NOMO-1 treated with DMSO at 0.1 percent for 48 hours (cell line): ENCODE measurements at regions not wholly inside any gene's neighbourhood (a gene's known extent, or its start where the extent isn't known, plus 50 kb on each side); places are given as distances from the start of the nearest gene placed in this dataset.

Experiments
- DNase-seq: peaks from one replicate; lab custom pipeline; 2025; ENCODE audit not compliant: unreplicated experiment; lab: John Stamatoyannopoulos, UW

DNA sequence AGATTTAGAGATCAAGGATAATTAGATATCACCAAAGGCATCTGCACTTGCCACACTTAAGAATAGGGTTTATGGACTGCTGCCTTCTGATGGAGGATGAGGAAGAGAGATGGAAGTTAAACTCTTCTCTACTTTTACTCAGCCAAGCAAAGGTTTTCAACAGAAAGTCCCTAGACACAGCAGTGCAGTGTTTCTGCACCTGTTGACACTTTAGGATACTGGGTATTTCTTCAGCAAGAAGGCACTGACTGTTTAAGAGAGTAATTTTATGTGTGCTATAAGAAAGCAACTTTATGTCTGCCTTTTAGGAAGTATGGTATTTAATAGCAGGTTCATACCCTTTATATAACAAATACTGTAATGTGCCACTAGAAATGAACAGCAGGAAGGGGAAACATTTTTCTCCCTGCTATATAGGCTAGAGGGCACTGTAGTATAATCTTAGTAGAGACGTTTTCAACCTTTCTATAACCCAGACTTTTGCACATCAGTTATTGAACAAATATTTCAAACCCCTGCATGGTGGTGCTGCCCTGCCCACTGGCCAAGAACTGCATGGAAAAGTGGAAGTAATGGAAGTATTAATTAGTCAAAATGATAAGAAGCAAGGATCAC lies 225.0 kb upstream of the GRIP1 start:
- no peak for DNase-seq

DNA sequence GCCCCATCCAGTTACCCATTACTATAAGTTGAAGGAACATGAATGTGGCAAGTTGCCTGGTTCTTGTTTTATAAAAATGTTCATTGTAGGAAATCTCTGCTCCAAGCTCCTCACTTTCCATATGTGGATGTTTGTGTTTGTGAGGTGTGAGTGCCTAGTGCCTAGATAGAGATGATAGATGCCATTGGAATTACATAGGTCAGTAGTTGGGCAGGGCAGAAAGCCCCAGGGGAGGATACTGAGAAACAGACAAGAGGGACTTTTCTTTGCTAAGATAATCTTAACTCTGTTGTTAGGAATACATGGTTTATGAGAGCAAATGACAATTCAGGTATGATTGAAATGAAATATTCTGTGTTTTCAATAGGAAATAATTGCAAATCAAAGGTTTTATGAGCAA lies 226.3 kb upstream of the GRIP1 start:
- DNase-seq: no peak

GRCh38 chr12:66910366-66910974 lies 231.6 kb upstream of the GRIP1 start:
- no peak for DNase-seq

- DNase-seq: no peak
Observed at GRCh38 chr12:66915306-66915904, 236.5 kb upstream of the GRIP1 start.

- DNase-seq: no peak
Observed at GRCh38 chr12:66916189-66916588, 237.3 kb upstream of the GRIP1 start.

DNA sequence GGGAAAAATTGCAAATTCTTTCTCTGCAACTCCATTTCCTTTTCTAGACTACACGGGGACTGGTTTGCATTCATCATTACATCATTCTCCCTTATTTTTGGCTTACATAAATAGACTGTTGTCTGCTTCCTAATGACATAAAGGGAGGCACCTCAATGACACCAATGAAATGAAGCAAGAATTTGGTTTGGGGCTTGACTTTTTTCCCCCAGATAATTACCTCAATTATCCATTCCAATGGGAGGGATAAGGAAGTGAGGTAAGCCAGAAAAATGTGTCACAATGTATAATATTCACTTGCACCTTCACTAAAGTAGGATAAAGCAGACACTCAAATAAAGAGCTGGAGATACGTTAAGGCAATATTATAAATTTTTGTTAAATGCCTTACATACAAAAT lies 240.6 kb upstream of the GRIP1 start:
- DNase-seq: no peak

DNA sequence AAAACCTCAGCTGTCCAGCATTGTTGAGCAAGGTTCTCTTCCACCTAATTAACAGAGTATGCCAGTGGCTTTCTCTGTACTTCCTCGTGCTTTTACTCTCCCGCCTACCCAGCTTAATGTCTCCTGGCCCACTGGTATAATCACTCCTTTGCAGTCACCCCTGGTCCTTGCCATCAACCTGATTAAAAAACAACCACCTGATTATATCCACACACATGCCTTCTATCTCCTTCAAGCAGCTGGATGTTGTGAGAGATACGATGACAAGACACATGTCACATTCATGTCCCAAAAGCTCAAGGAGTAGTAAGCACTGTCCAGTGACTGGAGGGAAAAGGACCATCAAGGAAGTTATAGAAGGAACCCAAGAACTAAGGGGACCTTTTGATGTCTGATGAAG lies 241.3 kb upstream of the GRIP1 start:
- DNase-seq: no peak

DNA sequence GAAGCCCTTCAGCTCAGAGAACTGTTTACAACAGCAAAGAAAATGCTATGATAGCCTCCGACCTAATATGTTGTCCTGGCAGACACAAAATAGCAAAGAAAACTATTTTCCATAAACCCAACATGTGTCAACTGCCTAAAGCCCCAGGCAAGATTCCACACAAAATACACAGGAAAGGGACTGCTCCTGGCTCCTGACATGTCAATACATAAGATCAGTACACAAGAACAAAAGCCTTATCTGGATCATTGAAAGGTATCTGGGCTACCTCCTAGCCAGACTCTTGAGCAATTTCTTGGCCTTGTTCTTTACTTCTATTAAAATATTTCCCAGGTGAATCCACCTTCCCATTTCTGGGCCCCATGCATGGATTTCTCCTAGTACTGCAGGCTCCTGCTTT lies 242.3 kb upstream of the GRIP1 start:
- no peak for DNase-seq

GRCh38 chr12:66925083-66925482 lies 246.2 kb upstream of the GRIP1 start:
- peak; percentile 12 for DNase-seq

DNA sequence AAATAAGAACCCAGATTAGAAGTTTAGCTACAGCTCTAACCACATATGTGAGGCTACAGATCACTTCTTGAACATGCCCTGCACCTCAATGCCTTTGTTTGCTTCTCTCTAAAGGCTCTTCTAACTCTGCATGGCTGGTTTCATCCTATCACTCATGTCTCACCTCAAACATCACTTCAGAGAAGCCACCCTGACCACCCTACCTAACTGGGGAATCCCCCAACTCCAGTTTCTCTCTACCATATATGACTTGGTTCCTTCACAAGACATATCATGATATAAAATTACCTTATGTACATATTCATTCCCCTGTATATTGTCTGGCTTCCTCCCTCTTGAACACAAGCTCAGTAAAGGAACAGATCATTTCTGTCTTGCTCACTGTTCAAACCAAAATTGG lies 250.2 kb upstream of the GRIP1 start:
- no peak for DNase-seq

GRCh38 chr12:66931091-66931490 lies 252.2 kb upstream of the GRIP1 start:
- no peak for DNase-seq

GRCh38 chr12:66932126-66932525 lies 253.2 kb upstream of the GRIP1 start:
- no peak for DNase-seq

GRCh38 chr12:66934302-66935062 lies 255.6 kb upstream of the GRIP1 start:
- DNase-seq: no peak

GRCh38 chr12:66941150-66941549 lies 262.3 kb upstream of the GRIP1 start:
- DNase-seq: no peak

DNA sequence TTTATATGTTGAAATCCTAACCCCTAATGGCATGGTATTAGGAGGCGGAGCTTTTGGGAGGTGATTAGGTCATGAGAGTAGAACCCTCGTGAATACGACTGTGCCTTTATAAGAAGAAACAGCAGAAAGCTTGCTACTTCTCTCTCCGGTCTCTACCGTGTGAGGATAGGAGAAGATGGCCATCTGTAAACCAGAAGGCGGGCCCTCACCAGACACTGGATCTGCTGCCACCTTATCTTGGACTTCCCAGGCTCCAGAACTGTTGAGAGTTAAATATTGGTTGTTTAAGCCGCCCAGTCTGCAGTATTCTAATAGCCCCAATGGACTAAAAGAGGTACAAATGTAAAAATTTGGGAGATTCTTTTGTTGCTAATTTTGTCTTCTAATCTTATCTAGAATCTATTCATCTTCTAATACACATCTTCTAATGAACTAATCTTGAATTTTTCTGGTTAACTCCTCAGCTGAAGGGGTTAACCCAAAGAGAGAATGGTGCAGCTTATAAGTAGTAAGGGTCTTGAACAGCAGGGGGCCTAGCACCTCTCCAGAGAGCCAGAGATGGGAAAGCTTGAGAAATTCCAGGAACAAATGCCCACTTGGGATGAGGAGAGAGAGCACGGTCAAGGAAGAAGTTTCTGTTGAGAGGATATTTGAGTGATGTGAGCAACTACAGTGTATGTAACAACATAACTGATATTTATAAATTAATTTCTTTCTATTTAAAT lies 264.0 kb upstream of the GRIP1 start:
- DNase-seq: no peak

GRCh38 chr12:66944365-66944764 lies 265.5 kb upstream of the GRIP1 start:
- DNase-seq: no peak

DNA sequence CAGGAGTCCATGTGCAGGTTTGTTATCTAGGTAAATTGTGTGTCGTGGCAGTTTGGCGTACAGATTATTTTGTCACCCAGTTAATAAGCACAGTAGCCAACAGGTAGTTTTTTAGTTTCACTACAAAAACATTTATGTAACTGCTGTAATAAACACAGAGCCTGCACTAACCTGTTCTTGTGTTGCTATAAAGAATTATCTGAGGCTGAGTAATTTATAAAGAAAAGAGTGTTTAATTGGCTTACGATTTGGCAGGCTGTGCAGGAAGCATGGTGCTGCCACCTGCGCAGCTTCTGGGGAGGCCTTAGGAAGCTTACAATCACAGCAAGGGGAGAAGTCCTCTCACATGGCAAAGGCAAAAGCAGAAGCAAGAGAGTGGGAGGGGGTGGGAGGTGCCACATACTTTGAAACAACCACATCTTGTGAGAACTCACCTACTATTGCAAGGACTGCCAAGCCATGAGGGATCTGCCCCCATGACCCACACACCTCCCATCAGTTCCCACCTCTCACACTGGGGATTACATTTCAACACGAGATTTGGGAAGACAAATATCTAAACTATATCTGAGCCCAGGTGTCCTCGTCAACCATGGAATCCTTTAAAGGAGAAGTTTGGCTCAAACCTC lies 266.4 kb upstream of the GRIP1 start:
- no peak for DNase-seq

GRCh38 chr12:66947119-66947518 lies 268.2 kb upstream of the GRIP1 start:
- no peak for DNase-seq

- no peak for DNase-seq
Observed at GRCh38 chr12:66952668-66953067, 273.8 kb upstream of the GRIP1 start.

DNA sequence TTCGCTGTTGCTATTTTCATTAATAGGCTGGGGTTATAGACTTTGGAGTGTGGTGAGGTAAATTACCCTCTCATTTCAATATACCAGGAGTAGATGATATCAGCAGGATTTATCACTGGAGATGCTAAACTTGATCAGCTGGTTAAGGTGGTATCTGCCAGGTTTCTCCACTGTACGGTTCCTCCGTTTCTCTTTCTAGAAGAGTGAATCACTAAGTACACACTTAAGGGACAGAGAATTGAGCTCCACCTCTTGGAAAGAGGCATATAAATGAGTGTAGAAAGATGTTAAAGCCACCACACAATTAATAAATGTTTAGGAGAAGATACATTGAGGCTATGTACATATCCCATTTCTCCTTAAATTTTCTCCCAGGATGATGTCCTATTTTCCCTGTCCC lies 277.4 kb upstream of the GRIP1 start:
- no peak for DNase-seq

- DNase-seq: no peak
Observed at GRCh38 chr12:66959276-66959675, 280.4 kb upstream of the GRIP1 start.
